ENCODE measurements at regions not wholly inside any gene's neighbourhood (a gene's known extent, or its start where the extent isn't known, plus 50 kb on each side); places are given as distances from the start of the nearest gene placed in this dataset.

DNA sequence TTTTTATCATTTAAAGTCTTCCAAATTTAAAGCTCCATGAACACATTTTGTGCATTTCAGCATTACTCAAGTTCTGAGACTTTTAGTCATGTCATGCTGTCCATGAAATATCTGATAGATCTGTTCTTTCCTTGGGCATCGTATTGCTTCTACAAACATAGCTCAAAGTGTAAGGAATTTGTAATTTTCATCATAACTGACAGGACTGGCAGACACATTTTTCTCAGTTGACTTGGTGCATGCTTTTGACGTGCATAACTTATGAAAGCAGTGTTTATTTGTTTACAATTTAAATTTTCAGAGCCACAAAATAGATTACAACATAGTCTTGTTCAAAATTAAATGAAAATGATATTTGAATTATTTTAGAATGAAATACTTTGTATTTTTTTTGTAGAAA lies 812.1 kb upstream of the NOVA1 start:
- H3K4me3 ChIP-seq (ENCODE audit: insufficient read depth, low read length): no peak overlapping the region
- no peak overlapping the region for H3K4me2 ChIP-seq (ENCODE audit: insufficient read depth, low read length)
- H3K27me3 ChIP-seq (ENCODE audit: insufficient read depth, low read length): no peaks in the 10 kb centered on the region
- no peaks in the 10 kb centered on the region for H3K79me2 ChIP-seq (ENCODE audit: insufficient read depth, low read length)
- DNase-seq (ENCODE audit: insufficient read length, low spot score, missing footprints): no peak
- H3K36me3 ChIP-seq (ENCODE audit: insufficient read depth, low read length): no peaks in the 10 kb centered on the region
- no peak overlapping the region for H2AFZ ChIP-seq (ENCODE audit: low read length)
- no peak for TF ChIP-seq CTCF (IDR thresholded peaks at IDR 0.05; ENCODE audit: extremely low read depth, low read depth, low read length)
- no peaks in the 10 kb centered on the region for H3K9me3 ChIP-seq (ENCODE audit: low read depth, low read length)
- H3K27ac ChIP-seq (ENCODE audit: low read depth, low read length): no peak overlapping the region
- no peaks in the 10 kb centered on the region for H4K20me1 ChIP-seq (ENCODE audit: insufficient read depth, low read length)
- H3K4me1 ChIP-seq (ENCODE audit: insufficient read depth, low read length): no peaks in the 10 kb centered on the region

DNA sequence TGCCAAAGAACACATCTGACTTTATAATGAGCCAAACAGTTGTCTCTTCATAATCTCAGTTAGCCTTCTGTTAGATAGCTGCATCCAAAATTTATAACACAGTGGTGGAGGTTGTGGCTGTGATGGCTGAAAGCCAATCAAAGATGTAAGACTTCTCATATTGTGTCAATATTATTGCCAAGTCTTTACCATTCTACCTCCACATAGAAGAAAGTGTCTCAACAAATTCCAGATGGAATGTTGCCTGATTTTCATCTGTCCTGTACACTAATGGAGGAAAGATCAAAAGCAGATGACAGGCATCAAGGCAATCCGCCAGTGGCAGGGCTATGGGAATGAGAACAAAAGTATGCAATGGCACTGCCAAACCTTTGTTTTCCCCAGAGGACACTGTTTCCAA lies 813.1 kb upstream of the NOVA1 start:
- no peak for DNase-seq (ENCODE audit: insufficient read length, low spot score, missing footprints)
- no peaks in the 10 kb centered on the region for H3K9me3 ChIP-seq (ENCODE audit: low read depth, low read length)
- no peaks in the 10 kb centered on the region for H3K79me2 ChIP-seq (ENCODE audit: insufficient read depth, low read length)
- H3K4me1 ChIP-seq (ENCODE audit: insufficient read depth, low read length): no peaks in the 10 kb centered on the region
- H3K4me3 ChIP-seq (ENCODE audit: insufficient read depth, low read length): no peak overlapping the region
- no peaks in the 10 kb centered on the region for H3K27me3 ChIP-seq (ENCODE audit: insufficient read depth, low read length)
- no peaks in the 10 kb centered on the region for H3K36me3 ChIP-seq (ENCODE audit: insufficient read depth, low read length)
- H3K27ac ChIP-seq (ENCODE audit: low read depth, low read length): no peak overlapping the region
- H2AFZ ChIP-seq (ENCODE audit: low read length): no peak overlapping the region
- no peaks in the 10 kb centered on the region for H4K20me1 ChIP-seq (ENCODE audit: insufficient read depth, low read length)
- no peak overlapping the region for H3K4me2 ChIP-seq (ENCODE audit: insufficient read depth, low read length)
- TF ChIP-seq CTCF (IDR thresholded peaks at IDR 0.05; ENCODE audit: extremely low read depth, low read depth, low read length): no peak

DNA sequence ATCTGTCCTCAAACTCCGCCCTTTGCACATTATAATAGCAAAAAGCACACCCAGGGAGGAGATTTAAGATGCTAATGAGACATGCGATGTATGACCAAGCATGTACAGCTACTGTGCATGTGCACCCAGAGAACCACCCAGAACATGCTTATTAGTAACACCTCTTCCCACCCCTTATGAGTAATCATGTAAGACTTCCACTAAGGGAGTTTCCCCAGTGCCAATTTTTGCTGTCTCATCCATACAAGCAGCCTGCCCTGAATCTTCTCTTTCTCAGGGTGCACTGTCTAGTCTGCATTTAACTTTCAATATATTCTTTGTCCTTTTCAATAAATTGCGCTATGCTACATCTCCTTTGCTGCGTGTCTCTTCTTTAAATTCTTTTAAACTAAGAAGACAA lies 830.0 kb upstream of the NOVA1 start:
- Histone ChIP-seq H3K27me3 (ENCODE audit: insufficient read depth, low read length) (no peaks in the 10 kb centered on the region), H3K9me3 (ENCODE audit: low read depth, low read length) (no peaks in the 10 kb centered on the region), H3K4me1 (ENCODE audit: insufficient read depth, low read length) (no peaks in the 10 kb centered on the region), H3K36me3 (ENCODE audit: insufficient read depth, low read length) (no peaks in the 10 kb centered on the region), H3K27ac (ENCODE audit: low read depth, low read length) (no peak overlapping the region), H3K4me2 (ENCODE audit: insufficient read depth, low read length) (no peak overlapping the region), H2AFZ (ENCODE audit: low read length) (no peak overlapping the region), H3K79me2 (ENCODE audit: insufficient read depth, low read length) (no peaks in the 10 kb centered on the region), H4K20me1 (ENCODE audit: insufficient read depth, low read length) (no peaks in the 10 kb centered on the region), H3K4me3 (ENCODE audit: insufficient read depth, low read length) (no peak overlapping the region)
- TF ChIP-seq CTCF (IDR thresholded peaks at IDR 0.05; ENCODE audit: extremely low read depth, low read depth, low read length): no peak
- DNase-seq (ENCODE audit: insufficient read length, low spot score, missing footprints): no peak

DNA sequence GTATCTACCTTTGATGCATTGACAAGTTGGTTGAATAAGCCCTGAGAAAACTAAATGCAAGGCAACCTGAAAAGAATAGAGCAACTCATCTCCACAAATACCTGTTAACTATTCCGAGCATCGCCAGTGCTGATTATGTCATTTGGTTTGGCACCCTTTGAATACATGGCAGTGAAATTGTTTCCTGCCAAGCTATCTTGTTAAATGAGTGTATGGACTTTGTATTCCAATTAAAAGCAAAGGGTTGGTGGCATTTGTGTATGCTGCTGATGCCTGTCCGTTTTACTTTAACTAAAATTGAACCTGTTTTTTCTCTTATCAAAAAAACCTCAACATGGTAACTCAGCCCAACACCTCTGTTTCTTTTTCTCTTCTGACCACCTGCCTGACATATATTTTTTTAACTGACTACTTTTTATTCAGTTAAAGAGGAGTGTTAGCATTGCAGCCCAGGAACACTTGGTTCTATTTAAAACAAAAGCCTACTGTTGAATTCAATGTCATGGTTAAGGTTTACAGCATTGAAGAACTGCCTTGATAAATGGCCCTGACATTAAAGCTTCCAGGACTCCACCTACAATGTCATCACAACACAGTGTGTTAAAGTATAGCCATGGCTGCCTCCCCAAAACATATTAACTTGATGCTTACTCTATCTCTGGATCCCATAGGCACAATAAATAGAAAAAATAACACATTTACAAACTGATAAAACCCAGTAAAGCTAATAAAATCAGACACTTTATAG lies 838.3 kb upstream of the NOVA1 start:
- no peak for TF ChIP-seq CTCF (IDR thresholded peaks at IDR 0.05; ENCODE audit: extremely low read depth, low read depth, low read length)
- no peak overlapping the region for H2AFZ ChIP-seq (ENCODE audit: low read length)
- no peaks in the 10 kb centered on the region for H3K9me3 ChIP-seq (ENCODE audit: low read depth, low read length)
- H3K4me3 ChIP-seq (ENCODE audit: insufficient read depth, low read length): no peak overlapping the region
- no peaks in the 10 kb centered on the region for H3K79me2 ChIP-seq (ENCODE audit: insufficient read depth, low read length)
- no peaks in the 10 kb centered on the region for H3K36me3 ChIP-seq (ENCODE audit: insufficient read depth, low read length)
- H3K27me3 ChIP-seq (ENCODE audit: insufficient read depth, low read length): no peaks in the 10 kb centered on the region
- H3K27ac ChIP-seq (ENCODE audit: low read depth, low read length): no peak overlapping the region
- H4K20me1 ChIP-seq (ENCODE audit: insufficient read depth, low read length): no peaks in the 10 kb centered on the region
- no peak for DNase-seq (ENCODE audit: insufficient read length, low spot score, missing footprints)
- no peak overlapping the region for H3K4me2 ChIP-seq (ENCODE audit: insufficient read depth, low read length)
- H3K4me1 ChIP-seq (ENCODE audit: insufficient read depth, low read length): no peaks in the 10 kb centered on the region
